K562 (cell line): ENCODE measurements at regions not wholly inside any gene's neighbourhood (a gene's known extent, or its start where the extent isn't known, plus 50 kb on each side); places are given as distances from the start of the nearest gene placed in this dataset.

Experiments
- ATAC-seq: fragments of 200-7000 bp; cut with Tn5 transposase; 3 replicates; pipeline ENCODE4 v1.9.1; 2020; ENCODE audit warnings: moderate library complexity
- BruUV-seq: library from RNA; stranded (reverse); fragments of 400-500 nt; replicated peaks from 2 replicates; lab custom pipeline; 2021; lab: Mats Ljungman, UMichigan
- CTCF ChIA-PET: fragments of 300-600 bp; formaldehyde crosslinking; extraction: SDS; loops from one replicate; lab custom pipeline; 2021; ENCODE audit warnings: low intra/inter-chr PET ratio; lab: Yijun Ruan, JAX
- POLR2A ChIA-PET: fragments of 300-600, 350-650 bp; sonication (Branson Sonifier 250); formaldehyde crosslinking; extraction: SDS; loops from one replicate; lab custom pipeline; 2021; ENCODE audit warnings: antibody characterized with exemption, inconsistent platforms; lab: Yijun Ruan, JAX
- DNase-seq, 4 experiments: peaks; one replicate each; pipeline versions ENCODE4 v3.0.0 to v3.0.0-alpha.2; 2011 to 2018; ENCODE audit warnings: low spot score in 3 of 4, mixed read lengths in 3 of 4; ENCODE audit errors: extremely low read depth in 1 of 4
- FAIRE-seq: peaks from 2 replicates; lab custom pipeline; 2011; peaks lifted over from hg19 to GRCh38; lab: Jason Lieb, UNC
- H2AFZ ChIP-seq: 2 replicates; pipeline ENCODE4 v1.6.0; 2011; ENCODE audit warnings: low read depth, low read length, control low read depth, inconsistent platforms
- H3K27ac ChIP-seq: fragments of 200-600 bp; 3 replicates; pipeline ENCODE4 v1.8.0; 2011; ENCODE audit warnings: low read depth, mild to moderate bottlenecking, control low read depth, inconsistent platforms, low read length, moderate library complexity, mixed read lengths; ENCODE audit errors: extremely low read depth
- H3K27me3 ChIP-seq, 2 experiments: fragments of 300-600 bp in 1 of 2; 2 replicates in 1 of 2; 3 replicates in 1 of 2; pipeline versions ENCODE4 v1.6.0 to v1.8.0; 2011; ENCODE audit warnings: inconsistent platforms in 2 of 2, low read length in 2 of 2, mild to moderate bottlenecking in 1 of 2, mixed read lengths in 1 of 2, moderate library complexity in 1 of 2; ENCODE audit not compliant: control insufficient read depth in 2 of 2, insufficient read depth in 2 of 2
- H3K36me3 ChIP-seq: fragments of 300-600 bp; 3 replicates; pipeline ENCODE4 v1.8.0; 2011; ENCODE audit warnings: mild to moderate bottlenecking, low read length, inconsistent platforms; ENCODE audit not compliant: control insufficient read depth, insufficient read depth
- H3K4me1 ChIP-seq, 2 experiments: fragments of 200-600 bp in 1 of 2; replicated peaks in 1 of 2; 2 replicates in 1 of 2; 3 replicates in 1 of 2; pipeline versions ENCODE4 v1.5.1 to v1.8.0; 2011; ENCODE audit warnings: inconsistent platforms in 2 of 2, low read length in 2 of 2, mild to moderate bottlenecking in 1 of 2, mixed read lengths in 1 of 2, moderate library complexity in 1 of 2; ENCODE audit not compliant: control insufficient read depth in 2 of 2, insufficient read depth in 2 of 2
- H3K4me2 ChIP-seq: 2 replicates; pipeline ENCODE4 v1.6.1; 2011; ENCODE audit warnings: low read length, control low read depth, inconsistent platforms, mixed read lengths; ENCODE audit not compliant: insufficient read depth
- H3K4me3 ChIP-seq: fragments of 200-600 bp; sonication (generic), shearing (Covaris generic); 2 replicates; pipeline ENCODE4 v1.5.1; 2016; ENCODE audit warnings: control low read depth, inconsistent platforms
- H3K79me2 ChIP-seq: fragments of 200-600 bp; 3 replicates; pipeline ENCODE4 v1.8.0; 2011; ENCODE audit warnings: low read length, inconsistent platforms; ENCODE audit not compliant: control insufficient read depth, insufficient read depth
- H3K9ac ChIP-seq, 2 experiments: 2 replicates each; pipeline versions ENCODE4 v1.6.0 to v1.6.1; 2011; ENCODE audit warnings: low read depth in 2 of 2, low read length in 2 of 2, control low read depth in 1 of 2, inconsistent platforms in 1 of 2, mild to moderate bottlenecking in 1 of 2, mixed read lengths in 1 of 2; ENCODE audit not compliant: insufficient read depth in 1 of 2
- H3K9me1 ChIP-seq: one replicate; pipeline ENCODE4 v1.6.0; 2011; ENCODE audit warnings: inconsistent platforms, mild to moderate bottlenecking, low read length, moderate library complexity; ENCODE audit not compliant: control insufficient read depth, insufficient read depth
- H3K9me3 ChIP-seq: replicated peaks from 2 replicates; pipeline ENCODE4 v1.5.1; 2011; ENCODE audit warnings: low read depth, low read length, inconsistent platforms; ENCODE audit not compliant: control insufficient read depth, insufficient read depth
- H4K20me1 ChIP-seq: replicated peaks from 2 replicates; pipeline ENCODE4 v1.6.1; 2011; ENCODE audit warnings: low read length, inconsistent platforms, mixed read lengths; ENCODE audit not compliant: control insufficient read depth, insufficient read depth
- ESRRA ChIP-seq: fragments of 450-650 bp; IDR thresholded peaks from 2 replicates; pipeline ENCODE4 v1.6.1; 2014; ENCODE audit warnings: low read depth, mild to moderate bottlenecking, moderate library complexity, borderline replicate concordance
- EWSR1 ChIP-seq: fragments of 450-650 bp; IDR thresholded peaks from 2 replicates; pipeline ENCODE4 v1.6.1; 2018; ENCODE audit warnings: borderline replicate concordance, mild to moderate bottlenecking, low read depth, moderate library complexity; ENCODE audit not compliant: partially characterized antibody
- FOXP1 ChIP-seq: sonication (generic); formaldehyde crosslinking; IDR thresholded peaks from 2 replicates; pipeline ENCODE4 v1.8.0; 2022; ENCODE audit warnings: mild to moderate bottlenecking, missing genetic modification reagents
- GATA2 ChIP-seq: sonication (generic); formaldehyde crosslinking; IDR thresholded peaks from 2 replicates; pipeline ENCODE4 v1.4.0; 2020; ENCODE audit warnings: mild to moderate bottlenecking, missing genetic modification reagents
- GTF2F1 ChIP-seq: IDR thresholded peaks from 2 replicates; pipeline ENCODE4 v1.6.1; 2011; ENCODE audit warnings: low read depth, low read length, improper control_type of control experiment
- MAFF ChIP-seq: IDR thresholded peaks from 2 replicates; pipeline ENCODE4 v1.6.1; 2012; ENCODE audit warnings: low read length, improper control_type of control experiment
- MTA1 ChIP-seq: fragments of 450-650 bp; IDR thresholded peaks from 2 replicates; pipeline ENCODE4 v1.6.1; 2017; ENCODE audit warnings: borderline replicate concordance
- NCOR1 ChIP-seq: fragments of 450-650 bp; IDR thresholded peaks from 2 replicates; pipeline ENCODE4 v1.6.1; 2016; ENCODE audit warnings: mild to moderate bottlenecking, moderate library complexity
- NUFIP1 ChIP-seq: fragments of 450-650 bp; IDR thresholded peaks from 2 replicates; pipeline ENCODE4 v1.6.1; 2018; ENCODE audit not compliant: partially characterized antibody
- POLR3G ChIP-seq: IDR thresholded peaks from 2 replicates; pipeline ENCODE4 v1.6.1; 2011; ENCODE audit not compliant: insufficient read length, insufficient replicate concordance; ENCODE audit errors: extremely low read depth
- RFX7 ChIP-seq: fragments of 250-450 bp; sonication (Bioruptor Pico); IDR thresholded peaks from 2 replicates; pipeline ENCODE4 v1.5.1; 2021; ENCODE audit warnings: mild to moderate bottlenecking
- STAT5A ChIP-seq: IDR thresholded peaks from 2 replicates; pipeline ENCODE4 v1.6.1; 2012; ENCODE audit warnings: low read length, inconsistent platforms, borderline replicate concordance
- ZBTB17 ChIP-seq: fragments of 450-650 bp; formaldehyde crosslinking; IDR thresholded peaks from 2 replicates; pipeline ENCODE4 v1.4.0; 2020; ENCODE audit warnings: mild to moderate bottlenecking
- ZEB2 ChIP-seq: fragments of 450-650 bp; IDR thresholded peaks from 2 replicates; pipeline ENCODE4 v1.6.1; 2016
- WGBS: fragments of 100-300 bp; shearing (Covaris generic); methylation state at CpG from one replicate; pipeline ENCODE4 v1.1.6; 2016; ENCODE audit warnings: low coverage, mixed read lengths; ENCODE audit not compliant: insufficient coverage; ENCODE audit errors: missing lambda C conversion rate; 5-methylcytosine and 5-hydroxymethylcytosine counted together
- in situ Hi-C: fragments of 300-500 bp; cut with MboI; formaldehyde crosslinking; loops from 4 replicates; pipeline ENCODE4 v1.15.0; 2018; ENCODE audit warnings: inconsistent platforms, mixed read lengths
- intact Hi-C: fragments of 100-400 bp; cut with micrococcal nuclease; formaldehyde crosslinking; loops from 2 replicates; pipeline ENCODE4 v1.14.2; 2022
- TF ChIP-seq, protein P1 (sequence below): IDR thresholded peaks from 2 replicates; pipeline ENCODE4 v1.6.1; 2016; ENCODE audit warnings: missing genetic modification characterization, missing compliant biosample characterization
- TF ChIP-seq, protein P2 (sequence below): sonication (generic); formaldehyde crosslinking; IDR thresholded peaks from 2 replicates; pipeline ENCODE4 v1.8.1; 2023; ENCODE audit warnings: missing genetic modification reagents, mild to moderate bottlenecking, borderline replicate concordance
- TF ChIP-seq, protein P3 (sequence below): fragments of 250-450 bp; sonication (Bioruptor Pico); IDR thresholded peaks from 2 replicates; pipeline ENCODE4 v1.4.0; 2020; ENCODE audit warnings: borderline replicate concordance

DNA sequence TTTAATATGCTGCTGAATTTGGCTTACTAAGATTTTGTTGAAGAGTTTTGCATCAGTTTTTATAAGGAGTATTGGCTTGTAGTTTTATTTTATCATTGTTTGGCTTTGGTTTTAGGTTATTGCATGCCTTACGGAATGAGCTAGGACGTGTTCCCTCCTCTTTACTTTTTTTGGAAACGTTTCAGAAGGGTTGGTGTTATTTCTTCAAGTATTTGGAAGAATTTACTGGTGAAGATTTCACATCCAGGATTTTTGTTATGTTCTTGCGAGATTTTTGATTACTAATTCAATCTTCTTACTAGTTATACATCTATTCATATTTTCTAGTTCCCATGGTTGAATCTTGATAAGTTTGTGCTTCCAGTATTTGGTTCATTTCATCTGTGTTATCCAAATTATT lies 823.2 kb downstream of the SLC6A15 start (continued):
- no peak for TF ChIP-seq POLR3G
- TF ChIP-seq MAFF = no peak
- no peak for TF ChIP-seq GATA2 (CRISPR knock-in tag)
- TF ChIP-seq MTA1 = no peak
- no peak for TF ChIP-seq FOXP1 (CRISPR knock-in tag)
- TF ChIP-seq, protein P1, sequence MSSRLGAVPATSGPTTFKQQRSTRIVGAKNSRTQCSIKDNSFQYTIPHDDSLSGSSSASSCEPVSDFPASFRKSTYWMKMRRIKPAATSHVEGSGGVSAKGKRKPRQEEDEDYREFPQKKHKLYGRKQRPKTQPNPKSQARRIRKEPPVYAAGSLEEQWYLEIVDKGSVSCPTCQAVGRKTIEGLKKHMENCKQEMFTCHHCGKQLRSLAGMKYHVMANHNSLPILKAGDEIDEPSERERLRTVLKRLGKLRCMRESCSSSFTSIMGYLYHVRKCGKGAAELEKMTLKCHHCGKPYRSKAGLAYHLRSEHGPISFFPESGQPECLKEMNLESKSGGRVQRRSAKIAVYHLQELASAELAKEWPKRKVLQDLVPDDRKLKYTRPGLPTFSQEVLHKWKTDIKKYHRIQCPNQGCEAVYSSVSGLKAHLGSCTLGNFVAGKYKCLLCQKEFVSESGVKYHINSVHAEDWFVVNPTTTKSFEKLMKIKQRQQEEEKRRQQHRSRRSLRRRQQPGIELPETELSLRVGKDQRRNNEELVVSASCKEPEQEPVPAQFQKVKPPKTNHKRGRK (tag) = no peak
- TF ChIP-seq STAT5A = no peak
- no peak for TF ChIP-seq ESRRA

DNA sequence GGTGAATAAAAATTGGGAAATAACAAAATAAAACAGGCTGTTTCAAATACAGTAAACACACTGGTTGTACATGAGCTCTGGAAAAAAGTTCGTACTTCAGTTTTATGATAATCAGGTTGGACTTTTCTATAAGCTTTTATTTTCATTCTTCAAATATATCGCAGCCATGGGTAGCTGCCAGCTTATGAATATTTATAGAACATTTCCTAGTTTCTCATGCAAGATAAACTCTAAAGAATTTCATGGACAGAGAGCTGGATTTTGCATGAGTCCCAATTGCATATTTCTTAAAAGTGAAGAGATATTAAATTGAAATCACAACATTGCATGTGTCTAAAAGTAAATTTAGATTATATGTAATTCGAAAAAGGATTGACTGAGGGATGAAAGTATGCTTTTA lies 827.6 kb downstream of the SLC6A15 start:
- no peaks in the 10 kb centered on the region for H3K27me3 ChIP-seq
- H3K9me3 ChIP-seq = no peaks in the 10 kb centered on the region; the same call in 1 of the 2 replicates
- no peaks in the 10 kb centered on the region for H4K20me1 ChIP-seq
- no peaks in the 10 kb centered on the region for H3K36me3 ChIP-seq
- no peak overlapping the region for H3K9ac ChIP-seq
- no peaks in the 10 kb centered on the region for H3K79me2 ChIP-seq
- no peaks in the 10 kb centered on the region for H3K9me1 ChIP-seq
- no peak for DNase-seq
- no peak overlapping the region for H3K4me2 ChIP-seq
- intact Hi-C loops = no loop called here
- BruUV-seq = no TSS peak
- ChIA-PET CTCF (no interaction called here), POLR2A (no interaction called here)
- H3K27ac ChIP-seq = no peak overlapping the region
- in situ Hi-C loops = no loop called here
- H3K4me3 ChIP-seq = no peak overlapping the region
- FAIRE-seq = no peak
- no peak overlapping the region for H2AFZ ChIP-seq
- no peak for ATAC-seq
- H3K4me1 ChIP-seq = no peaks in the 10 kb centered on the region
- WGBS = 3% methylated on average over 3 of the region's 3 CpGs
- TF ChIP-seq, protein P2, sequence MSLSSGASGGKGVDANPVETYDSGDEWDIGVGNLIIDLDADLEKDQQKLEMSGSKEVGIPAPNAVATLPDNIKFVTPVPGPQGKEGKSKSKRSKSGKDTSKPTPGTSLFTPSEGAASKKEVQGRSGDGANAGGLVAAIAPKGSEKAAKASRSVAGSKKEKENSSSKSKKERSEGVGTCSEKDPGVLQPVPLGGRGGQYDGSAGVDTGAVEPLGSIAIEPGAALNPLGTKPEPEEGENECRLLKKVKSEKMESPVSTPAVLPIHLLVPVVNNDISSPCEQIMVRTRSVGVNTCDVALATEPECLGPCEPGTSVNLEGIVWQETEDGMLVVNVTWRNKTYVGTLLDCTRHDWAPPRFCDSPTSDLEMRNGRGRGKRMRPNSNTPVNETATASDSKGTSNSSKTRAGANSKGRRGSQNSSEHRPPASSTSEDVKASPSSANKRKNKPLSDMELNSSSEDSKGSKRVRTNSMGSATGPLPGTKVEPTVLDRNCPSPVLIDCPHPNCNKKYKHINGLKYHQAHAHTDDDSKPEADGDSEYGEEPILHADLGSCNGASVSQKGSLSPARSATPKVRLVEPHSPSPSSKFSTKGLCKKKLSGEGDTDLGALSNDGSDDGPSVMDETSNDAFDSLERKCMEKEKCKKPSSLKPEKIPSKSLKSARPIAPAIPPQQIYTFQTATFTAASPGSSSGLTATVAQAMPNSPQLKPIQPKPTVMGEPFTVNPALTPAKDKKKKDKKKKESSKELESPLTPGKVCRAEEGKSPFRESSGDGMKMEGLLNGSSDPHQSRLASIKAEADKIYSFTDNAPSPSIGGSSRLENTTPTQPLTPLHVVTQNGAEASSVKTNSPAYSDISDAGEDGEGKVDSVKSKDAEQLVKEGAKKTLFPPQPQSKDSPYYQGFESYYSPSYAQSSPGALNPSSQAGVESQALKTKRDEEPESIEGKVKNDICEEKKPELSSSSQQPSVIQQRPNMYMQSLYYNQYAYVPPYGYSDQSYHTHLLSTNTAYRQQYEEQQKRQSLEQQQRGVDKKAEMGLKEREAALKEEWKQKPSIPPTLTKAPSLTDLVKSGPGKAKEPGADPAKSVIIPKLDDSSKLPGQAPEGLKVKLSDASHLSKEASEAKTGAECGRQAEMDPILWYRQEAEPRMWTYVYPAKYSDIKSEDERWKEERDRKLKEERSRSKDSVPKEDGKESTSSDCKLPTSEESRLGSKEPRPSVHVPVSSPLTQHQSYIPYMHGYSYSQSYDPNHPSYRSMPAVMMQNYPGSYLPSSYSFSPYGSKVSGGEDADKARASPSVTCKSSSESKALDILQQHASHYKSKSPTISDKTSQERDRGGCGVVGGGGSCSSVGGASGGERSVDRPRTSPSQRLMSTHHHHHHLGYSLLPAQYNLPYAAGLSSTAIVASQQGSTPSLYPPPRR (CRISPR knock-in tag) = no peak
- TF ChIP-seq ZBTB17 (CRISPR knock-in tag) (no peak), NCOR1 (no peak), EWSR1 (no peak), RFX7 (CRISPR knock-in tag) (no peak), ZEB2 (no peak), NUFIP1 (no peak), GTF2F1 (no peak)
- TF ChIP-seq, protein P3, sequence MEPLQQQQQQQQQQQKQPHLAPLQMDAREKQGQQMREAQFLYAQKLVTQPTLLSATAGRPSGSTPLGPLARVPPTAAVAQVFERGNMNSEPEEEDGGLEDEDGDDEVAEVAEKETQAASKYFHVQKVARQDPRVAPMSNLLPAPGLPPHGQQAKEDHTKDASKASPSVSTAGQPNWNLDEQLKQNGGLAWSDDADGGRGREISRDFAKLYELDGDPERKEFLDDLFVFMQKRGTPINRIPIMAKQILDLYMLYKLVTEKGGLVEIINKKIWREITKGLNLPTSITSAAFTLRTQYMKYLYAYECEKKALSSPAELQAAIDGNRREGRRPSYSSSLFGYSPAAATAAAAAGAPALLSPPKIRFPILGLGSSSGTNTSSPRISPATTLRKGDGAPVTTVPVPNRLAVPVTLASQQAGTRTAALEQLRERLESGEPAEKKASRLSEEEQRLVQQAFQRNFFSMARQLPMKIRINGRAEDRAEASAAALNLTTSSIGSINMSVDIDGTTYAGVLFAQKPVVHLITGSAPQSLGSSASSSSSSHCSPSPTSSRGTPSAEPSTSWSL = no peak
